MM.1S (cell line): ENCODE measurements at regions not wholly inside any gene's neighbourhood (a gene's known extent, or its start where the extent isn't known, plus 50 kb on each side); places are given as distances from the start of the nearest gene placed in this dataset.

ENCODE experiments used
- EZH2 ChIP-seq: fragments of 300-600 bp; sonication (generic); optimal IDR thresholded peaks from 2 replicates; pipeline ENCODE3; 2017; ENCODE audit warnings: low read depth, mild to moderate bottlenecking, antibody characterized with exemption, low read length, mixed read lengths
- EZH2phosphoT487 ChIP-seq: fragments of 300-600 bp; sonication (generic); IDR thresholded peaks from 2 replicates; pipeline ENCODE4 v1.6.1; 2018; ENCODE audit warnings: antibody characterized with exemption, low read length
- TF ChIP-seq, protein P1 (sequence below): fragments of 300-600 bp; sonication (generic); IDR thresholded peaks from 2 replicates; pipeline ENCODE4 v1.5.1; 2016; ENCODE audit warnings: antibody characterized with exemption, low read length, mixed read lengths

DNA sequence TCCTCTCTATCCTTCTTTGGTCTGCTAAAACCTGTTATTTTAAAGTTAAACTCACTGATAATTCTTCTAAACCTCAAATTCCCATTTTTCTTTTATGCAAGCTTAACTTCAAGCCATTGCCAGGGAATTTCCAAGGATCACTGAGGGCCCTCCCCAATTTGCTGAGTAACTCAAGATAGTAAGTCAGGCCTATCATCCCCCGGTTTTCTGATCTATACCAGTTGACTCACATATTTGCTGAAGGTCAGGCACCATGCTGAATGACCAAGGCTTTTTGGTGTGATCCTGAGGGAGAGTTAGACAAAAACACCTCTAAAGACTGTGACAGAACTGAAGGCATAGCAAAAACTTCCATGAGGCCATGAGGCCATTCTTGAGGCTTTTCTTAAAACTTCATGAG is 1301.9 kb downstream of the PCDH7 start:
- TF ChIP-seq, protein P1, sequence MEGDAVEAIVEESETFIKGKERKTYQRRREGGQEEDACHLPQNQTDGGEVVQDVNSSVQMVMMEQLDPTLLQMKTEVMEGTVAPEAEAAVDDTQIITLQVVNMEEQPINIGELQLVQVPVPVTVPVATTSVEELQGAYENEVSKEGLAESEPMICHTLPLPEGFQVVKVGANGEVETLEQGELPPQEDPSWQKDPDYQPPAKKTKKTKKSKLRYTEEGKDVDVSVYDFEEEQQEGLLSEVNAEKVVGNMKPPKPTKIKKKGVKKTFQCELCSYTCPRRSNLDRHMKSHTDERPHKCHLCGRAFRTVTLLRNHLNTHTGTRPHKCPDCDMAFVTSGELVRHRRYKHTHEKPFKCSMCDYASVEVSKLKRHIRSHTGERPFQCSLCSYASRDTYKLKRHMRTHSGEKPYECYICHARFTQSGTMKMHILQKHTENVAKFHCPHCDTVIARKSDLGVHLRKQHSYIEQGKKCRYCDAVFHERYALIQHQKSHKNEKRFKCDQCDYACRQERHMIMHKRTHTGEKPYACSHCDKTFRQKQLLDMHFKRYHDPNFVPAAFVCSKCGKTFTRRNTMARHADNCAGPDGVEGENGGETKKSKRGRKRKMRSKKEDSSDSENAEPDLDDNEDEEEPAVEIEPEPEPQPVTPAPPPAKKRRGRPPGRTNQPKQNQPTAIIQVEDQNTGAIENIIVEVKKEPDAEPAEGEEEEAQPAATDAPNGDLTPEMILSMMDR = no peak
- no peak for TF ChIP-seq EZH2phosphoT487
- no peak for TF ChIP-seq EZH2
